Loucy (cell line): ENCODE measurements at regions not wholly inside any gene's neighbourhood (a gene's known extent, or its start where the extent isn't known, plus 50 kb on each side); places are given as distances from the start of the nearest gene placed in this dataset.

ENCODE experiments used
- H2AFZ ChIP-seq: fragments of 200-600 bp; sonication (generic); 2 replicates; pipeline ENCODE4 v1.6.0; 2016; ENCODE audit warnings: antibody characterized with exemption, mild to moderate bottlenecking, low read length, moderate library complexity
- H3F3A ChIP-seq: fragments of 200-600 bp; 2 replicates; pipeline ENCODE4 v1.6.0; 2016; ENCODE audit warnings: antibody characterized with exemption, low read depth, mild to moderate bottlenecking
- H3K27me3 ChIP-seq: fragments of 200-600 bp; sonication (generic); 2 replicates; pipeline ENCODE4 v1.6.1; 2014; ENCODE audit warnings: low read length, mild to moderate bottlenecking; ENCODE audit not compliant: insufficient read depth, poor library complexity, severe bottlenecking
- H3K36me3 ChIP-seq: fragments of 200-600 bp; sonication (generic); 2 replicates; pipeline ENCODE4 v1.6.1; 2016; ENCODE audit warnings: low read length; ENCODE audit not compliant: insufficient read depth
- H3K4me1 ChIP-seq: fragments of 200-600 bp; sonication (generic); 2 replicates; pipeline ENCODE4 v1.5.1; 2014; ENCODE audit warnings: low read length, mild to moderate bottlenecking; ENCODE audit not compliant: insufficient read depth, poor library complexity, severe bottlenecking
- H3K4me2 ChIP-seq: fragments of 200-600 bp; sonication (generic); 2 replicates; pipeline ENCODE4 v1.6.0; 2014; ENCODE audit warnings: antibody characterized with exemption, low read length, low read depth, mild to moderate bottlenecking; ENCODE audit not compliant: poor library complexity, severe bottlenecking
- H3K4me3 ChIP-seq: fragments of 200-600 bp; sonication (generic); 2 replicates; pipeline ENCODE4 v1.5.1; 2014; ENCODE audit warnings: low read length, mild to moderate bottlenecking, mixed read lengths; ENCODE audit not compliant: poor library complexity, severe bottlenecking
- H3K79me2 ChIP-seq: fragments of 200-600 bp; sonication (generic); 2 replicates; pipeline ENCODE4 v1.6.1; 2014; ENCODE audit warnings: low read length; ENCODE audit not compliant: insufficient read depth
- H3K9ac ChIP-seq: fragments of 200-600 bp; sonication (generic); 2 replicates; pipeline ENCODE4 v1.6.0; 2014; ENCODE audit warnings: mild to moderate bottlenecking, low read depth, low read length, moderate library complexity; ENCODE audit not compliant: poor library complexity, severe bottlenecking
- H3K9me2 ChIP-seq: fragments of 200-600 bp; sonication (generic); replicated peaks from 2 replicates; pipeline ENCODE4 v1.6.1; 2016; ENCODE audit warnings: low read depth, low read length, mixed read lengths
- H3K9me3 ChIP-seq: fragments of 200-600 bp; sonication (generic); 2 replicates; pipeline ENCODE4 v1.6.1; 2014; ENCODE audit warnings: mild to moderate bottlenecking, antibody characterized with exemption, low read length, low read depth; ENCODE audit not compliant: insufficient read depth
- H4K20me1 ChIP-seq: fragments of 200-600 bp; sonication (generic); 2 replicates; pipeline ENCODE4 v1.6.0; 2014; ENCODE audit warnings: antibody characterized with exemption, low read length, mild to moderate bottlenecking; ENCODE audit not compliant: insufficient read depth, poor library complexity, severe bottlenecking
- EZH2phosphoT487 ChIP-seq: fragments of 200-600 bp; IDR thresholded peaks from 2 replicates; pipeline ENCODE4 v1.6.1; 2018; ENCODE audit warnings: antibody characterized with exemption, mild to moderate bottlenecking, moderate library complexity, borderline replicate concordance
- TF ChIP-seq, protein P1 (sequence below): fragments of 200-600 bp; sonication (generic); conservative IDR thresholded peaks from 2 replicates; pipeline ENCODE4 v1.5.1; 2014; ENCODE audit warnings: mild to moderate bottlenecking, antibody characterized with exemption, low read length

DNA sequence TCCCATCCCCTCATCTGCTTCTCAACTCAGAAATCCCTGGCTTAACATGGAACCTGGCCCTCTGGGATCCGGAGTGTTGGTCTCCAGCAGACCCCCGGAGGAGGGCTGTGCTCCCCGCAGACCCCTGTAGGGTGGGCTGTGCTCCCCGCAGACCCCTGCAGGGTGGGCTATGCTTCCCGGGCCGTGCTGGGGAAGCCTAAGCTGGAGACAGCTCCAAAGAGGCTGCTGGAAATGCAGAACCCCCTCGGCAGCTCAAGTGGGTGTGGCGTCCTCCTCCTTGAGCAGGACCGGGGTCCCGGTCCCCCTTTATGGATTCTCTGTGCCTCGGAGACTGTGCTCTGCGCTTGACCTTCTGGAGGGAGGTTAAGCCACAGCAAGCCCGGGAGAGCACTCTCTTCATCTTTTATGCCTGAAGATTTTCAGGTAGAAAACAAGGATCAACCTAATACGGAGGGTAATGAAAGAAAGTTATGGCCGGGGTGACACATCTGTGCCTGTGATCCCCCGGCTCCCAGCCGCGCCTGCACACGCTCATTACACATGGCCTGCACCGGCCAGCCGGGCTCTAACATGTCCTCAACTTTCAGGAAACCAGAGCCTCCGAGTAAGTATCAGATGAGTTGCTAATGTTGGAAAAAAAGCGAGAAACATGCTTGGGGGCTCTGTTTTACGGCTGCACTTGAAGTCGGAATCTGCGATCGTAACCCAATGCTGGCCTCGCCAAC, 87.7 kb upstream of the ACTRT2 start:
- Histone ChIP-seq H3F3A (no peaks in the 10 kb centered on the region), H3K4me1 (no peaks in the 10 kb centered on the region), H3K4me2 (no peak overlapping the region), H3K9me2 (no peaks in the 10 kb centered on the region), H3K9me3 (no peaks in the 10 kb centered on the region), H3K9ac (no peak overlapping the region), H3K4me3 (no peak overlapping the region), H3K79me2 (no peaks in the 10 kb centered on the region), H2AFZ (no peak overlapping the region), H3K27me3 (no peaks in the 10 kb centered on the region), H3K36me3 (no peaks in the 10 kb centered on the region), H4K20me1 (no peaks in the 10 kb centered on the region)
- TF ChIP-seq, protein P1, sequence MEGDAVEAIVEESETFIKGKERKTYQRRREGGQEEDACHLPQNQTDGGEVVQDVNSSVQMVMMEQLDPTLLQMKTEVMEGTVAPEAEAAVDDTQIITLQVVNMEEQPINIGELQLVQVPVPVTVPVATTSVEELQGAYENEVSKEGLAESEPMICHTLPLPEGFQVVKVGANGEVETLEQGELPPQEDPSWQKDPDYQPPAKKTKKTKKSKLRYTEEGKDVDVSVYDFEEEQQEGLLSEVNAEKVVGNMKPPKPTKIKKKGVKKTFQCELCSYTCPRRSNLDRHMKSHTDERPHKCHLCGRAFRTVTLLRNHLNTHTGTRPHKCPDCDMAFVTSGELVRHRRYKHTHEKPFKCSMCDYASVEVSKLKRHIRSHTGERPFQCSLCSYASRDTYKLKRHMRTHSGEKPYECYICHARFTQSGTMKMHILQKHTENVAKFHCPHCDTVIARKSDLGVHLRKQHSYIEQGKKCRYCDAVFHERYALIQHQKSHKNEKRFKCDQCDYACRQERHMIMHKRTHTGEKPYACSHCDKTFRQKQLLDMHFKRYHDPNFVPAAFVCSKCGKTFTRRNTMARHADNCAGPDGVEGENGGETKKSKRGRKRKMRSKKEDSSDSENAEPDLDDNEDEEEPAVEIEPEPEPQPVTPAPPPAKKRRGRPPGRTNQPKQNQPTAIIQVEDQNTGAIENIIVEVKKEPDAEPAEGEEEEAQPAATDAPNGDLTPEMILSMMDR, result no peak
- TF ChIP-seq EZH2phosphoT487, result no peak

DNA sequence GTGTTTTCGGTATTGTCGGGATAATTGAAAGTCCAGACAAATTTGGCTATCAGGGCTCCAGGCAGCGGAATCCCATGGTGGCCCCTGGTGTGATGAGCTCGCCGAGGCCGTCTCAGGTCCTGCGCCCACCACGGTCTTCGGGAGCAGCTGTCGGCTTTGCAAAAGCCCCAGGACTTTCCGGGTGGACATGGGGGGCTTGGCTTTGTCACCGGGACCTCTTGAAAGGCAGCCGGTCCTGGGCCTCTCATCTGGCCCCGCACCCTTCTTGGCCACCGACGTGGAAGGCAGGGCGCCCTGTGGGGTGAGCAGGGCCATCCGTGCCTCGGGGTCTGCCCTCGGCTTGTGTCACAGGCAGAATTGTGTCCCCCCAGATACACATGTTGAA, 87.1 kb upstream of the ACTRT2 start:
- H3F3A ChIP-seq, result no peaks in the 10 kb centered on the region
- no peaks in the 10 kb centered on the region for H3K27me3 ChIP-seq
- H3K4me1 ChIP-seq, result no peaks in the 10 kb centered on the region
- H4K20me1 ChIP-seq, result no peaks in the 10 kb centered on the region
- H3K4me3 ChIP-seq, result no peak overlapping the region
- no peak overlapping the region for H3K4me2 ChIP-seq
- no peaks in the 10 kb centered on the region for H3K9me3 ChIP-seq
- H3K9ac ChIP-seq, result no peak overlapping the region
- no peaks in the 10 kb centered on the region for H3K36me3 ChIP-seq
- TF ChIP-seq, protein P1, result no peak
- no peak for TF ChIP-seq EZH2phosphoT487
- H2AFZ ChIP-seq, result no peak overlapping the region
- no peaks in the 10 kb centered on the region for H3K9me2 ChIP-seq
- no peaks in the 10 kb centered on the region for H3K79me2 ChIP-seq

DNA sequence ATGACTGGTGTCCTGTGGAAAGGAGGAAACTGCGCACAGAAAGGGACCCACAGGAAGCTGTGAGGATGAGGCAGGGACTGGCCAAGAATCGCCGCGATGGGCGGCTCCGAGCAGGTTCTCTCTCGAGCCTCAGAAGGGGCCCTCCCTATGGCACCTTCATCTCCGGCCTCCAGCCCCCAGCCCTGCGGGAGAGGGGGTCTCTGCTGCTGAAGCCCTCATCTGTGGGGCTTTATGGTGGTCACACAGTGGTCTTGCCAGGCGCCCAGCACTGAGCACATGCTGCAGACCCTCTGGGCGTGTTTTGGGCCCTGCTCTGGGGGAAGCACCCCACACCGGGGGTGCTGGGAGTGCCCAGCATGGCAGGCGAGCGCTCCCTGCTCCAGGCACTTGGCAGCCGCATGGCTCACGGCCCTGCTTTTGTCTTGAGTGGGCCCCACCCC, 86.6 kb upstream of the ACTRT2 start:
- Histone ChIP-seq H3K4me1 (no peaks in the 10 kb centered on the region), H3K9me2 (no peaks in the 10 kb centered on the region), H3K4me2 (no peak overlapping the region), H3K27me3 (no peaks in the 10 kb centered on the region), H3K9me3 (no peaks in the 10 kb centered on the region), H4K20me1 (no peaks in the 10 kb centered on the region), H3F3A (no peaks in the 10 kb centered on the region), H3K4me3 (no peak overlapping the region), H2AFZ (no peak overlapping the region), H3K36me3 (no peaks in the 10 kb centered on the region), H3K9ac (no peak overlapping the region), H3K79me2 (no peaks in the 10 kb centered on the region)
- TF ChIP-seq, protein P1, result no peak
- TF ChIP-seq EZH2phosphoT487, result no peak
